Glutamatergic neuron (in vitro differentiated cells): ENCODE measurements at regions not wholly inside any gene's neighbourhood (a gene's known extent, or its start where the extent isn't known, plus 50 kb on each side); places are given as distances from the start of the nearest gene placed in this dataset.

Experiments used
- DNase-seq: peaks from one replicate; pipeline ENCODE4 v3.0.0; 2022
- H3K27ac Mint-ChIP-seq: one replicate; pipeline ENCODE4 v1.8.0; 2020; ENCODE audit warnings: mild to moderate bottlenecking, mixed read lengths, inconsistent platforms; ENCODE audit not compliant: unreplicated experiment
- H3K27me3 Mint-ChIP-seq: one replicate; pipeline ENCODE4 v1.8.0; 2020; ENCODE audit warnings: mild to moderate bottlenecking, moderate library complexity, mixed read lengths, inconsistent platforms; ENCODE audit not compliant: unreplicated experiment
- H3K36me3 Mint-ChIP-seq: one replicate; pipeline ENCODE4 v1.8.0; 2020; ENCODE audit warnings: mild to moderate bottlenecking, mixed read lengths, inconsistent platforms; ENCODE audit not compliant: unreplicated experiment
- H3K4me1 Mint-ChIP-seq: one replicate; pipeline ENCODE4 v1.8.0; 2020; ENCODE audit warnings: mild to moderate bottlenecking, low read depth, mixed read lengths, inconsistent platforms; ENCODE audit not compliant: unreplicated experiment
- H3K4me3 Mint-ChIP-seq: one replicate; pipeline ENCODE4 v1.8.0; 2020; ENCODE audit warnings: mild to moderate bottlenecking, mixed read lengths, inconsistent platforms; ENCODE audit not compliant: unreplicated experiment
- H3K9me3 Mint-ChIP-seq: one replicate; pipeline ENCODE4 v1.8.0; 2020; ENCODE audit warnings: mild to moderate bottlenecking, moderate library complexity, mixed read lengths, inconsistent platforms; ENCODE audit not compliant: unreplicated experiment
- CTCF ChIP-seq: fragments of 200-600 bp; sonication (generic); IDR thresholded peaks from one replicate; pipeline ENCODE4 v1.5.0; 2021; ENCODE audit not compliant: partially characterized antibody, unreplicated experiment

- H3K36me3 Mint-ChIP-seq, result no peaks in the 10 kb centered on the region
- H3K27ac Mint-ChIP-seq, result no peak overlapping the region
- no peak for DNase-seq
- H3K9me3 Mint-ChIP-seq, result no peaks in the 10 kb centered on the region
- no peaks in the 10 kb centered on the region for H3K27me3 Mint-ChIP-seq
- no peak overlapping the region for H3K4me3 Mint-ChIP-seq
- TF ChIP-seq CTCF, result no peak
- H3K4me1 Mint-ChIP-seq, result no peaks in the 10 kb centered on the region
These were observed 627.9 kb downstream of the KCTD16 start for GRCh38 chr5:144798595-144798994.

- H3K36me3 Mint-ChIP-seq, result no peaks in the 10 kb centered on the region
- H3K4me3 Mint-ChIP-seq, result no peak overlapping the region
- H3K4me1 Mint-ChIP-seq, result no peaks in the 10 kb centered on the region
- no peak overlapping the region for H3K27ac Mint-ChIP-seq
- no peaks in the 10 kb centered on the region for H3K9me3 Mint-ChIP-seq
- no peaks in the 10 kb centered on the region for H3K27me3 Mint-ChIP-seq
- no peak for DNase-seq
- no peak for TF ChIP-seq CTCF
These were observed 624.2 kb downstream of the KCTD16 start for GRCh38 chr5:144794922-144795321.

- Mint-ChIP-seq H3K4me1 (no peaks in the 10 kb centered on the region), H3K27ac (no peak overlapping the region), H3K4me3 (no peak overlapping the region), H3K36me3 (no peaks in the 10 kb centered on the region), H3K27me3 (no peaks in the 10 kb centered on the region), H3K9me3 (no peaks in the 10 kb centered on the region)
- TF ChIP-seq CTCF, result no peak
- no peak for DNase-seq
These were observed 617.9 kb downstream of the KCTD16 start for GRCh38 chr5:144788556-144788955.

- Mint-ChIP-seq H3K36me3 (no peaks in the 10 kb centered on the region), H3K27me3 (no peaks in the 10 kb centered on the region), H3K9me3 (no peaks in the 10 kb centered on the region), H3K4me3 (no peak overlapping the region), H3K27ac (no peak overlapping the region), H3K4me1 (no peaks in the 10 kb centered on the region)
- no peak for TF ChIP-seq CTCF
- no peak for DNase-seq
These were observed 617.4 kb downstream of the KCTD16 start for GRCh38 chr5:144788046-144788445.

- Mint-ChIP-seq H3K27ac (no peak overlapping the region), H3K4me1 (no peaks in the 10 kb centered on the region), H3K36me3 (no peaks in the 10 kb centered on the region), H3K4me3 (no peak overlapping the region), H3K9me3 (no peaks in the 10 kb centered on the region), H3K27me3 (no peaks in the 10 kb centered on the region)
- DNase-seq, result no peak
- TF ChIP-seq CTCF, result no peak
These were observed 608.7 kb downstream of the KCTD16 start for GRCh38 chr5:144779368-144779767.
